ENCODE measurements at regions not wholly inside any gene's neighbourhood (a gene's known extent, or its start where the extent isn't known, plus 50 kb on each side); places are given as distances from the start of the nearest gene placed in this dataset.

- no peaks in the 10 kb centered on the region for H3K4me1 ChIP-seq (ENCODE audit: control insufficient read depth in 2 of 2, insufficient read depth in 1 of 2, low read depth in 1 of 2, low read length in 2 of 2)
- no peak overlapping the region for H2BK5ac ChIP-seq (ENCODE audit: low read length)
- H2BK12ac ChIP-seq (ENCODE audit: low read length), result no peak overlapping the region
- H3K4ac ChIP-seq (ENCODE audit: low read length), result no peak overlapping the region
- no peak overlapping the region for H3K18ac ChIP-seq (ENCODE audit: low read length)
- no peak overlapping the region for H2AK5ac ChIP-seq (ENCODE audit: low read depth, low read length)
- H3K27ac ChIP-seq (replicated peaks; ENCODE audit: low read length), result no peak overlapping the region
- H3K4me2 ChIP-seq (ENCODE audit: insufficient read depth, low read length, poor library complexity, severe bottlenecking), result no peak overlapping the region
- no peak overlapping the region for H4K8ac ChIP-seq (ENCODE audit: low read depth, low read length)
- H2BK120ac ChIP-seq (ENCODE audit: low read depth, low read length), result no peak overlapping the region
- no peak overlapping the region for H2AFZ ChIP-seq (ENCODE audit: low read length)
- no peak overlapping the region for H3K14ac ChIP-seq (ENCODE audit: low read length)
- no CpG with 5 or more reads among the region's 4 CpGs for WGBS, 2 donors (ENCODE audit: extremely low coverage in 2 of 2, insufficient read length in 2 of 2, insufficient replicate concordance in 1 of 2)
- H2BK15ac ChIP-seq (ENCODE audit: low read length), result no peak overlapping the region
- H3K36me3 ChIP-seq (replicated peaks in 1 of 2; ENCODE audit: control insufficient read depth in 2 of 2, insufficient read depth in 2 of 2, low read length in 2 of 2), result no peaks in the 10 kb centered on the region
- no peaks in the 10 kb centered on the region for H3K79me1 ChIP-seq (ENCODE audit: low read depth, low read length)
- H3K23ac ChIP-seq (ENCODE audit: low read depth, low read length, poor library complexity), result no peak overlapping the region
- H3K4me3 ChIP-seq (ENCODE audit: low read length in 2 of 2), result no peak overlapping the region
- DNase-seq (ENCODE audit: low spot score), result no peak
- no peaks in the 10 kb centered on the region for H3K27me3 ChIP-seq (ENCODE audit: control insufficient read depth in 3 of 3, insufficient read depth in 3 of 3, low read depth in 1 of 3, low read length in 3 of 3)
- H3K9me3 ChIP-seq (replicated peaks in 1 of 2; ENCODE audit: control insufficient read depth in 2 of 2, insufficient read depth in 1 of 2, low read depth in 1 of 2, low read length in 2 of 2), result peaks cover 0 to 2% of the 10 kb centered on the region in 2 donors
- no peak overlapping the region for H3K9ac ChIP-seq (ENCODE audit: low read depth, low read length, poor library complexity)
- no peak overlapping the region for H4K91ac ChIP-seq (ENCODE audit: low read depth, low read length, poor library complexity)
These were observed 515.6 kb upstream of the SLC8A1 start for GRCh38 chr2:40967451-40967850.

- no peak overlapping the region for H2BK15ac ChIP-seq (ENCODE audit: low read length)
- no peak overlapping the region for H2BK12ac ChIP-seq (ENCODE audit: low read length)
- no peak overlapping the region for H2BK5ac ChIP-seq (ENCODE audit: low read length)
- no peak for DNase-seq (ENCODE audit: low spot score)
- no peak overlapping the region for H2AK5ac ChIP-seq (ENCODE audit: low read depth, low read length)
- no peaks in the 10 kb centered on the region for H3K36me3 ChIP-seq (replicated peaks in 1 of 2; ENCODE audit: control insufficient read depth in 2 of 2, insufficient read depth in 2 of 2, low read length in 2 of 2)
- no peak overlapping the region for H2AFZ ChIP-seq (ENCODE audit: low read length)
- H3K27ac ChIP-seq (replicated peaks; ENCODE audit: low read length), result no peak overlapping the region
- no CpG with 5 or more reads among the region's 4 CpGs for WGBS, 2 donors (ENCODE audit: extremely low coverage in 2 of 2, insufficient read length in 2 of 2, insufficient replicate concordance in 1 of 2)
- H3K79me1 ChIP-seq (ENCODE audit: low read depth, low read length), result no peaks in the 10 kb centered on the region
- H3K9me3 ChIP-seq (replicated peaks in 1 of 2; ENCODE audit: control insufficient read depth in 2 of 2, insufficient read depth in 1 of 2, low read depth in 1 of 2, low read length in 2 of 2), result no peaks in the 10 kb centered on the region
- H3K4ac ChIP-seq (ENCODE audit: low read length), result no peak overlapping the region
- no peak overlapping the region for H4K91ac ChIP-seq (ENCODE audit: low read depth, low read length, poor library complexity)
- H3K14ac ChIP-seq (ENCODE audit: low read length), result no peak overlapping the region
- no peak overlapping the region for H3K23ac ChIP-seq (ENCODE audit: low read depth, low read length, poor library complexity)
- H3K18ac ChIP-seq (ENCODE audit: low read length), result no peak overlapping the region
- no peaks in the 10 kb centered on the region for H3K27me3 ChIP-seq (ENCODE audit: control insufficient read depth in 3 of 3, insufficient read depth in 3 of 3, low read depth in 1 of 3, low read length in 3 of 3)
- no peak overlapping the region for H3K4me2 ChIP-seq (ENCODE audit: insufficient read depth, low read length, poor library complexity, severe bottlenecking)
- no peak overlapping the region for H2BK120ac ChIP-seq (ENCODE audit: low read depth, low read length)
- H3K9ac ChIP-seq (ENCODE audit: low read depth, low read length, poor library complexity), result no peak overlapping the region
- no peak overlapping the region for H4K8ac ChIP-seq (ENCODE audit: low read depth, low read length)
- no peak overlapping the region for H3K4me3 ChIP-seq (ENCODE audit: low read length in 2 of 2)
- H3K4me1 ChIP-seq (ENCODE audit: control insufficient read depth in 2 of 2, insufficient read depth in 1 of 2, low read depth in 1 of 2, low read length in 2 of 2), result no peaks in the 10 kb centered on the region
These were observed 523.3 kb upstream of the SLC8A1 start for GRCh38 chr2:40975151-40975550.

GRCh38 chr2:40997362-40997761, 545.5 kb upstream of the SLC8A1 start:
- no peak overlapping the region for H3K4me3 ChIP-seq (ENCODE audit: low read length in 2 of 2)
- no peaks in the 10 kb centered on the region for H3K27me3 ChIP-seq (ENCODE audit: control insufficient read depth in 3 of 3, insufficient read depth in 3 of 3, low read depth in 1 of 3, low read length in 3 of 3)
- no peak overlapping the region for H2BK12ac ChIP-seq (ENCODE audit: low read length)
- H2BK120ac ChIP-seq (ENCODE audit: low read depth, low read length), result no peak overlapping the region
- no peaks in the 10 kb centered on the region for H3K36me3 ChIP-seq (replicated peaks in 1 of 2; ENCODE audit: control insufficient read depth in 2 of 2, insufficient read depth in 2 of 2, low read length in 2 of 2)
- H4K8ac ChIP-seq (ENCODE audit: low read depth, low read length), result no peak overlapping the region
- H2BK15ac ChIP-seq (ENCODE audit: low read length), result no peak overlapping the region
- H2BK5ac ChIP-seq (ENCODE audit: low read length), result no peak overlapping the region
- H3K9me3 ChIP-seq (replicated peaks in 1 of 2; ENCODE audit: control insufficient read depth in 2 of 2, insufficient read depth in 1 of 2, low read depth in 1 of 2, low read length in 2 of 2), result no peaks in the 10 kb centered on the region
- no peak overlapping the region for H3K14ac ChIP-seq (ENCODE audit: low read length)
- no peaks in the 10 kb centered on the region for H3K79me1 ChIP-seq (ENCODE audit: low read depth, low read length)
- H3K4me1 ChIP-seq (ENCODE audit: control insufficient read depth in 2 of 2, insufficient read depth in 1 of 2, low read depth in 1 of 2, low read length in 2 of 2), result peaks cover 0 to 4% of the 10 kb centered on the region in 2 donors
- H3K9ac ChIP-seq (ENCODE audit: low read depth, low read length, poor library complexity), result no peak overlapping the region
- no peak for DNase-seq (ENCODE audit: low spot score)
- no peak overlapping the region for H3K4me2 ChIP-seq (ENCODE audit: insufficient read depth, low read length, poor library complexity, severe bottlenecking)
- no peak overlapping the region for H3K23ac ChIP-seq (ENCODE audit: low read depth, low read length, poor library complexity)
- no peak overlapping the region for H2AFZ ChIP-seq (ENCODE audit: low read length)
- no peak overlapping the region for H3K27ac ChIP-seq (replicated peaks; ENCODE audit: low read length)
- no CpG with 5 or more reads among the region's 4 CpGs for WGBS, 2 donors (ENCODE audit: extremely low coverage in 2 of 2, insufficient read length in 2 of 2, insufficient replicate concordance in 1 of 2)
- no peak overlapping the region for H3K4ac ChIP-seq (ENCODE audit: low read length)
- H3K18ac ChIP-seq (ENCODE audit: low read length), result no peak overlapping the region
- H4K91ac ChIP-seq (ENCODE audit: low read depth, low read length, poor library complexity), result no peak overlapping the region
- no peak overlapping the region for H2AK5ac ChIP-seq (ENCODE audit: low read depth, low read length)

GRCh38 chr2:41000374-41000773, 548.5 kb upstream of the SLC8A1 start:
- Histone ChIP-seq H2BK5ac (ENCODE audit: low read length) (no peak overlapping the region), H3K36me3 (replicated peaks in 1 of 2; ENCODE audit: control insufficient read depth in 2 of 2, insufficient read depth in 2 of 2, low read length in 2 of 2) (no peaks in the 10 kb centered on the region), H3K4me2 (ENCODE audit: insufficient read depth, low read length, poor library complexity, severe bottlenecking) (no peak overlapping the region), H3K9ac (ENCODE audit: low read depth, low read length, poor library complexity) (no peak overlapping the region), H3K4me1 (ENCODE audit: control insufficient read depth in 2 of 2, insufficient read depth in 1 of 2, low read depth in 1 of 2, low read length in 2 of 2) (peaks cover 0 to 4% of the 10 kb centered on the region in 2 donors), H3K14ac (ENCODE audit: low read length) (no peak overlapping the region), H4K8ac (ENCODE audit: low read depth, low read length) (no peak overlapping the region), H2BK12ac (ENCODE audit: low read length) (no peak overlapping the region), H3K23ac (ENCODE audit: low read depth, low read length, poor library complexity) (no peak overlapping the region), H3K79me1 (ENCODE audit: low read depth, low read length) (no peaks in the 10 kb centered on the region), H4K91ac (ENCODE audit: low read depth, low read length, poor library complexity) (no peak overlapping the region), H3K27ac (replicated peaks; ENCODE audit: low read length) (no peak overlapping the region), H3K4ac (ENCODE audit: low read length) (no peak overlapping the region), H3K9me3 (replicated peaks in 1 of 2; ENCODE audit: control insufficient read depth in 2 of 2, insufficient read depth in 1 of 2, low read depth in 1 of 2, low read length in 2 of 2) (no peaks in the 10 kb centered on the region), H3K27me3 (ENCODE audit: control insufficient read depth in 3 of 3, insufficient read depth in 3 of 3, low read depth in 1 of 3, low read length in 3 of 3) (no peaks in the 10 kb centered on the region), H2AFZ (ENCODE audit: low read length) (no peak overlapping the region), H2BK120ac (ENCODE audit: low read depth, low read length) (no peak overlapping the region), H3K18ac (ENCODE audit: low read length) (no peak overlapping the region), H3K4me3 (ENCODE audit: low read length in 2 of 2) (no peak overlapping the region), H2BK15ac (ENCODE audit: low read length) (no peak overlapping the region), H2AK5ac (ENCODE audit: low read depth, low read length) (no peak overlapping the region)
- DNase-seq (ENCODE audit: low spot score), result no peak
- no CpG with 5 or more reads among the region's 1 CpG for WGBS, 2 donors (ENCODE audit: extremely low coverage in 2 of 2, insufficient read length in 2 of 2, insufficient replicate concordance in 1 of 2)
